LoVo (cell line): ENCODE measurements at regions not wholly inside any gene's neighbourhood (a gene's known extent, or its start where the extent isn't known, plus 50 kb on each side); places are given as distances from the start of the nearest gene placed in this dataset.
"Not testable (repeated sequence)": the region's sequence is repeated elsewhere in the genome, so short reads cannot be mapped to it uniquely, and the experiment has no call there.

Source experiments
- DNase-seq: peaks from one replicate; pipeline ENCODE4 v3.0.0-alpha.2; 2016; ENCODE audit warnings: low spot score

DNA sequence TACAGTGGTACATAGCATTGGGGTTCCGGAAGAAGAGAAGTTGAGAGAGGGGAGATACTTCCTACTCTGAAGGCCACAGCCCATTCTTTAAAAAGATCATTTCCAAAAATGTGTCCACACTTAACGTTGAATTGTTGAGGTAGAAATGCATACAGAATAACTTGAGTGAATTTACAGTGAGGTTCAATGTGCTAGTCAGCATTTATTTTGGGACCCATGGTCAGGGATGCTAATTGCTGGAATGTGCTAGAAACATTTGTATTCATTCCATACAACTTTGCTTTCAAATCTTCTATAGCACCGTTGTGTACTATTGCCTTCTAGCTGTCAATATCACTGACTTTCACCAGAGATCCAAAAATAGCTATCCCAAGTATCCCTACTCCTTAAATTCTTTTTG lies 325.9 kb downstream of the SATB2 start:
- DNase-seq: no peak

- DNase-seq: no peak
Observed at GRCh38 chr2:199131136-199131655, 326.5 kb downstream of the SATB2 start.

GRCh38 chr2:199130501-199130900 lies 327.2 kb downstream of the SATB2 start:
- DNase-seq: no peak

DNA sequence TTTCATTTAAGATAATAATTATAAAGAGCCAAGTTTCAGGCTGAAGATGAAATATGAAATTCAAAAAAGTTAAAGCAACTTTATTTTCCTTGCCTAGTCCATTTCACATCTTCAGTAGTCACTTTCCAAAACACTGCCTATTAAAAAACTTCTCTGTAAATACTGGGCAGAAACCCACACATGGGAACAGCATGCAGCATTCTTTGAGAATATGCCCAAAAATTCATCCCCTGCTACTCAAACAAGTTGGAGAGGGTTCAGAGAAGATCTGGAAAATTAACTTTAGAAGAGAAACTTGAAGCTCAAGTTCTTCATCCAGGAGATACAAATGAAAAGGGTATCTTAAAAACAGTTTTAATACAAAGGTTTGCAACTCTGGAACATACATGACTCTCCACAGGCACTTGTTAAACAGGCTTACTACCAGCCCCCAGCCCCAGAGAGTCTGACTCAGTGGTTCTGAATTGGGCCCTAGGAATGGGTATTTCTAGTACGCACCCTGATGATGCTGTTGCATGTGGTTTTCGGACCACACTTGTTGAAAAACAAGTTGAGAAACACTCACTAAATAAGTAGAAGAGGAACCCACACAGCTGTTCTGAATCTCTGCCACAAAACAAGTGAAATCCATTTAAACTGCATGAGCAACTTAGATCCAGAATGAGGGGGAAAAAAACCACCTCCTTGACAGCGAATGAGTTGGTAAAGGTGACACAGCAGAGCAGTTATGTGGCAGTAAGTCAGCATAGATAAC lies 329.1 kb downstream of the SATB2 start:
- DNase-seq: no peak

DNA sequence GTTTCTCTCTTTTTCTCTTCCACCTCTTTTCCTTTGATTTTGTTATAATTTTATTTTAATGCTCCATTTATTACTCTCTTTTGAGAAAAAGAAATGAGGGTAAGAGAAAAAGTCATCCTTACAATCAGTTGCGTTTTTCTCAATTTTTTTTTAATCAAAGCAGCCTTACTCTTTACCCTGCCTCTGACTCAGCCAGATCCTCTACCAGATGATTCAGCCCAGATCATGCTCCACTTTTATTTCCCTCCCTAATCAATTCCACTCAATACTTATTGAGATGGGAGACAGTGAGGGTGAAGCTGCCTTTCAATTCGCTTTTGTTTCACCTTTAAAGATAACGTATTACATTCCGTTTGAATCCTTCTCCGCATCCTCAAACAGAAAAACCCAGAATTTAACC lies 337.9 kb downstream of the SATB2 start:
- no peak for DNase-seq

GRCh38 chr2:199118673-199119112 lies 339.0 kb downstream of the SATB2 start:
- no peak for DNase-seq

DNA sequence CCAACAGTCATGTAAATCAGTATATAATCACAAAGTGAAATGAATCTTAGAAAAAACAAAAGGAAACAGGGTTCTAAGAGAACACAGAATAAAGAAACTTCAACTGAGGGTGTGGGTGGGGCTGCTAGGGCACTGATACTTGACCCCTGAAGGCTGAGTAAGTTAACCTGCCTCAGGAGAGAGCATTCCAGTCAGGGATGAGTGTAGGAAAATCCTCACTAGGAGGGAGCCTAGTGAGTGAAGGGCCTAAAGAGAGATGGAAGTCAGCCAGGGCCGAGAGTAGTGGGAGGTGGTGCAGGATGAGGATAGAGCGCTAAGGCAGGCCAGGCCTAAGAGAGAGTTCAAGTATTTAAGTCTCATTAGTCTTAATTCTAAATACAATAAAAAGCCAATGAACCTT lies 342.6 kb downstream of the SATB2 start:
- DNase-seq: no peak

DNA sequence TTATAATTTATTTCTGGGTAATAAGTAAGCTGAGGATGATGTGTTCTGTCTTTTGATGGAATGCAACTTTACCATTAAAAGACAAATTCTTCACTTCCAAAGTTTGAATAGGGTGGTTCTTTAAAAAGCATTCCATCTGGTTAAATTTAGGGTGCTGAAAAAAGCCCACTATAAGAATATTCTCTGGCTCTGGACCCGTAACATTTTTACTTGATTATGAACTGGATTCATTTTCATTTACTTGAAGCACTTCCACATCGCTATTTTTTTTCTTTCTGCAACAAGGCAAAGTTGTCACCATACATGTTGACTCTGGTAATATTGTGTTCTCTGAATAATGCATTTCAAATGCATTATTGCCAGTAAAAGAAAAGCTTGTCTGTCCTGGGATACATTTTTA lies 344.6 kb downstream of the SATB2 start:
- no peak for DNase-seq

- no peak for DNase-seq
Observed at GRCh38 chr2:199111458-199111857, 346.3 kb downstream of the SATB2 start.

GRCh38 chr2:199108056-199108455 lies 349.7 kb downstream of the SATB2 start:
- DNase-seq: no peak

- DNase-seq: no peak
Observed at GRCh38 chr2:199105826-199106225, 351.9 kb downstream of the SATB2 start.

GRCh38 chr2:199101487-199101886 lies 356.3 kb downstream of the SATB2 start:
- DNase-seq: no peak

- DNase-seq: no peak
Observed at GRCh38 chr2:199100326-199101110, 357.2 kb downstream of the SATB2 start.

DNA sequence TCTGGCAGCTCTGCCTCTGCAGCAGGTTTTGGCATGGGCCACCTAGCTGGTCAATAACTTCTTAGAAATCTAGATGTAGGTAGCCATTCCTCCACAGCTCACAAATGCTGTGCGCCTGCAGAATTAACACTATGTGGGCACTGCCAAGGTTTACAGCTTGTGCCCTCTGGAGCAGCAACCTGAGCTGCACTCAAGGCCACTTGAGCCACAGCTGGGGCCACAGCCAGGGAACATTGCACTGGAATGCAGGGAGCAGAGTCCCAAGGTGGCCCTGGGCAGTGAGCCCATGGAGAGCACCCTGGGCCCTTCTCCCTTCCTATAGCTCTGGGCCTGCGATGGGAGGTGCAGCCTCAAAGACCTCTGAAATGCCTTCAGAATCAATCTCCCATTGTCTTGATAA lies 365.3 kb downstream of the SATB2 start:
- no peak for DNase-seq

GRCh38 chr2:199085261-199085660 lies 372.5 kb downstream of the SATB2 start:
- DNase-seq: no peak

- DNase-seq: no peak
Observed at GRCh38 chr2:199070322-199070949, 387.3 kb downstream of the SATB2 start.

DNA sequence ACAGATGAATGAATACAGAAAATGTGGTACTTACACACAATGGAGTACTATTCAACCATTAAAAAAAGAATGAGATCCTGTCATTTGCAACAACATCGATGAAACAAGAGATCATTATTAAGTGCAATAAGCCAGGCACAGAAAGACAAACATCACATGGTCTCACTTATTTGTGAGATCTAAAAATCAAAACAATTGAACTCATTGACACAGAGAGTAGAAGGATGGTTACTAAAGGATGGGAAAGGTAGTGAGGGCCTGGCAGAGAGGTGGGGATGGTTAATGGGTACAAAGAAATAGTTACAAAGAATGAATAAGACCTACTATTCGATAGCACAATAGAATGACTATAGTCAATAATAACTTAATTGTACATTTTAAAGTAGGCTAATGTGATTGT lies 393.5 kb downstream of the SATB2 start:
- DNase-seq: no peak

- no peak for DNase-seq
Observed at GRCh38 chr2:199057936-199058335, 399.8 kb downstream of the SATB2 start.

- DNase-seq: no peak
Observed at GRCh38 chr2:199055336-199055735, 402.4 kb downstream of the SATB2 start.

DNA sequence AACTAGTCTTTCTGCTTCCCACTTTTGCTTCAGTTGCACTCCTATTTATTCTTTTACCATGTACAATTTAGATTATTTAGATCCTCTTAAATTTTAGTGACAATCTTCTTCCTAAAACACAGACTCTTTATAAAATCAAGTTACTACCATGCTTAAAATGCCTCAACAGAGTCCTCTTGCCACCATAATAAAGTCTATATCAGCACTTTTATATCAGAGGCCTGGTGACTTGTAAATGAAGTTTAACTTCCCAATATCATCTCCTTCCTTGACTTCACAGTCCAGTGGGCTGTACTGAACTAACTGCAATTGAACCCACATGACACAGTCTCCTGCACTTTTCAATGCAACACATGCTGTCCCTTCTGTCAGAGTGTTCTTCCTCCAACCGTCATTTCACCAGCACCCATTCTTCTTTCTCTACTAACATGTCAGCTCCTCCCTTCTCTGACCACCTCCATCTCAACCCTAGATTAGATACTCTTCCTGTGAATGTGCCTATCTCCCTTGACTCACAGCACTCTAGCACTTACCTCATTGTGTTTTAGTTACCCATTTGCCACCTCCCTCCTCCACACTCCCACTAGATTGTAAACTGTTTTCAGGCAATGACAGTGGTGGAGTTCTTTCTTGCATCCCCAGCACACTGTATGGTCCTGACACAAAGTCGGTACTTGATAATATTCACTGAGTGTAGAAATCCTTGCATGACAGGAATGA lies 414.9 kb downstream of the SATB2 start:
- DNase-seq: no peak

GRCh38 chr2:199040522-199040921 lies 417.2 kb downstream of the SATB2 start:
- no peak for DNase-seq

GRCh38 chr2:199033761-199034160 lies 424.0 kb downstream of the SATB2 start:
- not testable (repeated sequence) for DNase-seq
